ENCODE measurements at regions not wholly inside any gene's neighbourhood (a gene's known extent, or its start where the extent isn't known, plus 50 kb on each side); places are given as distances from the start of the nearest gene placed in this dataset.

DNA sequence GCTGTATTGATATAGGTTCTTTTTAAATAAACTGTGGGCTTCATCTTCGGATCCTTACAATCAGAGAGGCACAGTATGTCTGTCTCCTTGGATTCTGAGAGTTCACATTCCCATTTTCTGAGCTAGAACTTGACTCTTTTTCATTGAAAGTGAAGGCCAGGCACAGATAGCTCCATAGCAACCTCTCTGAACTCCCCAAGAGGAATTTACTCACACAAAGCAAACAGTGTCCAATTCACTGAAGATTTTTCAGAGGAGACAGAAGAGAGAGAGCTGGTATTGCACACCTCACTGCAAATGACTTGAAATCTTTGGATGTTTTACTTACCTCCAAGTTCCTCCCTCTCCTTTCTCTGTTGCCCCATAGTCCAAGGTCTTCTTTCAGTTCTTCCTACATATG lies 130.9 kb upstream of the CASK start:
- H3K4me3 ChIP-seq (replicated peaks; ENCODE audit: insufficient read depth, low read length) = no peak overlapping the region
- no peak overlapping the region for H3K27ac ChIP-seq (replicated peaks)
- no peak for DNase-seq (ENCODE audit: low read depth in 1 of 2, low spot score in 1 of 2)
- no peaks in the 10 kb centered on the region for H3K27me3 ChIP-seq (ENCODE audit: insufficient read depth, poor library complexity, severe bottlenecking)
- TF ChIP-seq, protein P1, sequence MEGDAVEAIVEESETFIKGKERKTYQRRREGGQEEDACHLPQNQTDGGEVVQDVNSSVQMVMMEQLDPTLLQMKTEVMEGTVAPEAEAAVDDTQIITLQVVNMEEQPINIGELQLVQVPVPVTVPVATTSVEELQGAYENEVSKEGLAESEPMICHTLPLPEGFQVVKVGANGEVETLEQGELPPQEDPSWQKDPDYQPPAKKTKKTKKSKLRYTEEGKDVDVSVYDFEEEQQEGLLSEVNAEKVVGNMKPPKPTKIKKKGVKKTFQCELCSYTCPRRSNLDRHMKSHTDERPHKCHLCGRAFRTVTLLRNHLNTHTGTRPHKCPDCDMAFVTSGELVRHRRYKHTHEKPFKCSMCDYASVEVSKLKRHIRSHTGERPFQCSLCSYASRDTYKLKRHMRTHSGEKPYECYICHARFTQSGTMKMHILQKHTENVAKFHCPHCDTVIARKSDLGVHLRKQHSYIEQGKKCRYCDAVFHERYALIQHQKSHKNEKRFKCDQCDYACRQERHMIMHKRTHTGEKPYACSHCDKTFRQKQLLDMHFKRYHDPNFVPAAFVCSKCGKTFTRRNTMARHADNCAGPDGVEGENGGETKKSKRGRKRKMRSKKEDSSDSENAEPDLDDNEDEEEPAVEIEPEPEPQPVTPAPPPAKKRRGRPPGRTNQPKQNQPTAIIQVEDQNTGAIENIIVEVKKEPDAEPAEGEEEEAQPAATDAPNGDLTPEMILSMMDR (IDR thresholded peaks at IDR 0.05; ENCODE audit: insufficient read depth, low read length) = no peak
- TF ChIP-seq GABPA (IDR thresholded peaks at IDR 0.05; ENCODE audit: low read depth) = no peak

DNA sequence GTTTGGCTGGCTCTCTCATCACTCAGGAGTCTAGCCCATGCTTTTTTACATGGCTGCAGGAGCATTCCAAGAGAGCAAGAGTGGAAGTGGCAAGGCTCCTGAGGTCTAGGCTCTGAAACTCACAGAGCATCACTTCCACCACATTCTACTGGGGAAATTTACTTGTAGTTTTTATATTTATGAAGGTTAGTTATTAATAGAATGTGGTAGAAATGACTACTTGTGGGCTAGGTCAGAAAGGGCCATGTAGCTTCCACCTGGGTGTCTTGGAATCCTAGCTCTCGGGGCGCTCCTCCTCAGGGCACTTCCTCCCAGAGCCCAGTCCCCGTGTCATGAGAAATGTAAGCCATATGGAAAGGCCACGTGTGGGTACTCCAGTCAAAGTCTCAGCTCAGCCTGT lies 127.0 kb upstream of the CASK start:
- no peak for DNase-seq (ENCODE audit: low read depth in 1 of 2, low spot score in 1 of 2)
- TF ChIP-seq, protein P2, sequence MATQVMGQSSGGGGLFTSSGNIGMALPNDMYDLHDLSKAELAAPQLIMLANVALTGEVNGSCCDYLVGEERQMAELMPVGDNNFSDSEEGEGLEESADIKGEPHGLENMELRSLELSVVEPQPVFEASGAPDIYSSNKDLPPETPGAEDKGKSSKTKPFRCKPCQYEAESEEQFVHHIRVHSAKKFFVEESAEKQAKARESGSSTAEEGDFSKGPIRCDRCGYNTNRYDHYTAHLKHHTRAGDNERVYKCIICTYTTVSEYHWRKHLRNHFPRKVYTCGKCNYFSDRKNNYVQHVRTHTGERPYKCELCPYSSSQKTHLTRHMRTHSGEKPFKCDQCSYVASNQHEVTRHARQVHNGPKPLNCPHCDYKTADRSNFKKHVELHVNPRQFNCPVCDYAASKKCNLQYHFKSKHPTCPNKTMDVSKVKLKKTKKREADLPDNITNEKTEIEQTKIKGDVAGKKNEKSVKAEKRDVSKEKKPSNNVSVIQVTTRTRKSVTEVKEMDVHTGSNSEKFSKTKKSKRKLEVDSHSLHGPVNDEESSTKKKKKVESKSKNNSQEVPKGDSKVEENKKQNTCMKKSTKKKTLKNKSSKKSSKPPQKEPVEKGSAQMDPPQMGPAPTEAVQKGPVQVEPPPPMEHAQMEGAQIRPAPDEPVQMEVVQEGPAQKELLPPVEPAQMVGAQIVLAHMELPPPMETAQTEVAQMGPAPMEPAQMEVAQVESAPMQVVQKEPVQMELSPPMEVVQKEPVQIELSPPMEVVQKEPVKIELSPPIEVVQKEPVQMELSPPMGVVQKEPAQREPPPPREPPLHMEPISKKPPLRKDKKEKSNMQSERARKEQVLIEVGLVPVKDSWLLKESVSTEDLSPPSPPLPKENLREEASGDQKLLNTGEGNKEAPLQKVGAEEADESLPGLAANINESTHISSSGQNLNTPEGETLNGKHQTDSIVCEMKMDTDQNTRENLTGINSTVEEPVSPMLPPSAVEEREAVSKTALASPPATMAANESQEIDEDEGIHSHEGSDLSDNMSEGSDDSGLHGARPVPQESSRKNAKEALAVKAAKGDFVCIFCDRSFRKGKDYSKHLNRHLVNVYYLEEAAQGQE (IDR thresholded peaks at IDR 0.05; ENCODE audit: insufficient replicate concordance, low read depth) = no peak
- TF ChIP-seq SPI1 (IDR thresholded peaks at IDR 0.05; ENCODE audit: borderline replicate concordance, low read depth) = no peak
- no peak for TF ChIP-seq GABPA (IDR thresholded peaks at IDR 0.05; ENCODE audit: low read depth)
- TF ChIP-seq, protein P1 (IDR thresholded peaks at IDR 0.05; ENCODE audit: insufficient read depth, low read length) = no peak
- Histone ChIP-seq H3K27me3 (ENCODE audit: insufficient read depth, poor library complexity, severe bottlenecking) (no peaks in the 10 kb centered on the region), H3K27ac (replicated peaks) (no peak overlapping the region), H3K4me3 (replicated peaks; ENCODE audit: insufficient read depth, low read length) (no peak overlapping the region)

DNA sequence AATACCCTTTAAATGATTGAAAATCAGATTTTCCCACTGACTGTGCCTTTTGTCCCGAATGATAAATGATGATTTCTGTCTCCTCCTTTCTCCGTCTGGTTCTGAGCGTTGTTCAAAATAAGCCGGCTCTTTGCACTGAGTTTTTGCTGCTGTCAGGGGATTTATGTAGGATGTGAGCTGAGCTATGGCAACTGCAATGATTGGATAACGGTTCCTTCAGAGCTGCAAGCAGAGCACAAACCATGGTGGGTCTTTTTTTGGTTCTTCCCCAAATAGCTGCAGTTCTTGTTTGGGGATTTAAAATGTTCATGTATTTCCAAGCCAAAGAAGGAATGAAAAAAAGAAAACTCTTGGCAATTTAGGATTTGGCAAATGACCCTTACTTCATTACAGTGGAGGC lies 124.5 kb upstream of the CASK start:
- Histone ChIP-seq H3K4me3 (replicated peaks; ENCODE audit: insufficient read depth, low read length) (no peak overlapping the region), H3K27ac (replicated peaks) (no peak overlapping the region), H3K27me3 (ENCODE audit: insufficient read depth, poor library complexity, severe bottlenecking) (no peaks in the 10 kb centered on the region)
- no peak for DNase-seq (ENCODE audit: low read depth in 1 of 2, low spot score in 1 of 2)
- no peak for TF ChIP-seq SPI1 (IDR thresholded peaks at IDR 0.05; ENCODE audit: borderline replicate concordance, low read depth)
- TF ChIP-seq, protein P2 (IDR thresholded peaks at IDR 0.05; ENCODE audit: insufficient replicate concordance, low read depth) = no peak
- no peak for TF ChIP-seq POLR2AphosphoS5 (IDR thresholded peaks at IDR 0.05; ENCODE audit: low read depth)
- TF ChIP-seq GABPA (IDR thresholded peaks at IDR 0.05; ENCODE audit: low read depth) = no peak

DNA sequence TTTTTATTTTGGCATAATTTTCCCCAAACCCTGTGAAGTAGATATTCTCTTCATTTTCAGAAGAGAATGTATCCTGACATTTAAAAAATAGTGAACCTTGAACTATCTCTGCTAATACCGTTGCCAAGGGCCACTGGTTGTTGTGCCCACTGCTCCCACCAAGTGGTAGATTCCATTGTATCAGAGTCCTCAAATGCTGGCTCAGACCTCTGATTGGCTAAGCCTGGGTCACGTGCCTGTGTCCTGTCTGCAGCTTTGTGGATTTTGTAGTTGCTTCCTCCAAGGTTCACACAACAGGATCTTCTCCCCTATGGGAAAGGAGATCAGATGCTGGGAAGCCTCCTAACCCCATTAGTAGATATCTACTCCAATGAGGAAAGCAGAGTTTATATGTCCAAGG lies 104.8 kb upstream of the CASK start:
- Histone ChIP-seq H3K27me3 (ENCODE audit: insufficient read depth, poor library complexity, severe bottlenecking) (no peaks in the 10 kb centered on the region), H3K27ac (replicated peaks) (no peak overlapping the region), H3K4me3 (replicated peaks; ENCODE audit: insufficient read depth, low read length) (no peak overlapping the region)
- DNase-seq (ENCODE audit: low read depth in 1 of 2, low spot score in 1 of 2) = no peak
- TF ChIP-seq SPI1 (IDR thresholded peaks at IDR 0.05; ENCODE audit: borderline replicate concordance, low read depth) (no peak), POLR2AphosphoS5 (IDR thresholded peaks at IDR 0.05; ENCODE audit: low read depth) (no peak), GABPA (IDR thresholded peaks at IDR 0.05; ENCODE audit: low read depth) (no peak)
- TF ChIP-seq, protein P2 (IDR thresholded peaks at IDR 0.05; ENCODE audit: insufficient replicate concordance, low read depth) = no peak
- TF ChIP-seq, protein P1 (IDR thresholded peaks at IDR 0.05; ENCODE audit: insufficient read depth, low read length) = no peak

Data from HL-60 (cell line).